ENCODE measurements at regions not wholly inside any gene's neighbourhood (a gene's known extent, or its start where the extent isn't known, plus 50 kb on each side); places are given as distances from the start of the nearest gene placed in this dataset.

- no peak for ATAC-seq (ENCODE audit: poor library complexity)
- intact Hi-C loops (cut with DNase I), result no loop called here
These were observed 176.3 kb upstream of the DSEL start for GRCh38 chr18:67692811-67693210.

GRCh38 chr18:67682516-67682915 lies 166.0 kb upstream of the DSEL start:
- DNase-seq, result no peak
- intact Hi-C loops (cut with DNase I), result no loop called here
- no peak for ATAC-seq (ENCODE audit: poor library complexity)

More at GRCh38 chr18:67692811-67693210, 176.3 kb upstream of the DSEL start:
- DNase-seq, result no peak

DNA sequence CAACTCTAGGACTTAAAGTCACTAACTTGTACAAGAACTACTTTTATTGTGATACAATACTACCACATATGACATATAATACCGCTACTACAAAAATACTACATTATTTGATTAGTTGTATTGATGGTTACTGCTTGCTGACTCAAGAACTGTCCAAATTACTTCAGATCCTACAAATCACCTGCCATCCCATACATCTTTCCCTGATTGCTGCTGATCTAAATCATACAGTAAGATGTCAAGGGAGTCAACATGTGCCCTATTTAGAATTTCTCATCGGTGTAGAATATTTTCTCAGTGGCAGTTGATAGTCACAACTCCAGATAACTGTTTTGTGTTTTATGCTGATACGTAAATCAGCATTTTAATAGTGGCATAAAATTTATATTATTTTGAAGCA lies 161.0 kb upstream of the DSEL start:
- no peak for ATAC-seq (ENCODE audit: poor library complexity)
- intact Hi-C loops (cut with DNase I), result no loop called here
- no peak for DNase-seq

DNA sequence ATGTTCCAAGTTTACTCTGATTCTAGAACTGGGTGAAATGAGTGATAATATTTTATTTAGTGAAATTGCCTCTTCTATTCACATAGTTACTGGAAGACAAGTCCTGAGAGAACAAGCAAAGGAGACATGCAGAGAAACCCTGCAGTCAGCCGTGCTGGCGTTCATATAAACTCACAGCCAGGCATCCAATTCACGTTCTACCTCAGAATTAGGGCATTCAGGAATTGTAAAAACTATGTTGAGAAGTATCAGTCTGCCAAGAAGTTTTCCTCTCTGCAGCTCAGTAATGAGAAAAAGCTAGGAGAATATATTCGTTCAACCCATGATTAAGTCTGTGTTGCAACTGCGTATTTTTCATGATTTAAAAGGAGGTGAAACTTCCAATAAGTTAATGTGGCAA lies 156.2 kb upstream of the DSEL start:
- no peak for ATAC-seq (ENCODE audit: poor library complexity)

DNA sequence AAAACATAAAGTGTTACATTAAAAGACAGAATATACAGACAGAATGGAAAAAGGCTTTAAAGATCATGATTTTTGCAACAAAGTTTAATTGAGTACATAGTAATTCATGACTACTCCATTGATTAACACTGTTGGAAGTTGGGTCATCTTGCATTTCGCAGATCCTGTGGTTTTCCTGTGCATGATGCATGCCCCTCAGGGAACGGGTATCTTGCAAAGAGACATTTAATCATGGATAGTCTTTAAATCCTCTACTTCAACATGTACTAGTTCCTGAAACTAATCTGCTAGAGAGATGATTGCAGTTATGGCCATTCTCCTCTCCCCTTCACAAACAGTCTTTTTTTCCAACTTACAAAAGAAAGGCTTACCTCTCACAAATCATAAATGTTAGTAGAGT lies 155.6 kb upstream of the DSEL start:
- ATAC-seq (ENCODE audit: poor library complexity) (no peak), DNase-seq (no peak)
- intact Hi-C loops (cut with DNase I), result no loop called here

More for the DNA sequence above, 156.2 kb upstream of the DSEL start:
- intact Hi-C loops (cut with DNase I), result no loop called here
- no peak for DNase-seq

GRCh38 chr18:67670024-67670543 lies 153.6 kb upstream of the DSEL start:
- ATAC-seq (ENCODE audit: poor library complexity) (no peak), DNase-seq (no peak)
- intact Hi-C loops (cut with DNase I), result no loop called here

- DNase-seq (no peak), ATAC-seq (ENCODE audit: poor library complexity) (no peak)
- intact Hi-C loops (cut with DNase I), result no loop called here
These were observed 148.7 kb upstream of the DSEL start for GRCh38 chr18:67665266-67665665.

DNA sequence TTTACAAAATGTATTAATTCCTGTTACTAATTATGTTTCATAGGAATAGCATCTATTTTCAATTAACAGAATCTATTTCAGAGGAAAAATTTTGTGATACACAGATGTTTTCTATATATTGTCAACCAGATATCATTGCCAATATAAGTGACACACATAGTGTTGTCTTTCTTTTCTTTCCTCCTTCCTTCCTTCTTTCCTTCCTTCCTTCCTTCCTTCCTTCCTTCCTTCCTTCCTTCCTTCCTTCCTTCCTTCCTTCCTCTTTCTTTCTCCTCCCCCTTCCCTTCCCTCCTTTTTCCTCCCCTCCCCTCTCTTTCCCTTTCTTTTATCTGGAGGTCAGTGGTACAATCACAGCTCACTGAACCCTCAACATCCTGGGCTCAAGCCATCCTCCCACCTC lies 146.5 kb upstream of the DSEL start:
- ATAC-seq (ENCODE audit: poor library complexity) (no peak), DNase-seq (no peak)
- intact Hi-C loops (cut with DNase I), result no loop called here

- DNase-seq (no peak), ATAC-seq (ENCODE audit: poor library complexity) (no peak)
- intact Hi-C loops (cut with DNase I), result no loop called here
These were observed 145.0 kb upstream of the DSEL start for GRCh38 chr18:67661555-67661954.

DNA sequence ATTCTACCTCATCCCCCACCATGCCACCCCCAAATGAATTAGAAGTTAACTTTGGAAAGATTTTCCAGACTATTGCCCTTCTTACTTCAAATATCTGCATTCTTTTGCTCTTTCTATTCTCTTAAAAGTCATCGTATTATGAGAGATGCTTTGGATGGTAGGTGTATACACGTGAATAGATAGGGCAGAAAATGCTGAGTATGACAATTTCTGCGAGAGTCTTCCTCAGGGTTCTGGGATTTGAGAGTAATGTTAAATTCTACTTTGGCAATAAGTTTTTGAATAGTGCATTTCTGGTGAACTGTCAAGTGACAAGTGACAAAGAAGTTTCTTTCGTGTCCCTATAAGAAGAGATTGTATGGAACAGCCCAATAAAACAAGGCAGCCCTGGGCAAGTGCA lies 137.6 kb upstream of the DSEL start:
- intact Hi-C loops (cut with DNase I), result no loop called here
- ATAC-seq (ENCODE audit: poor library complexity) (no peak), DNase-seq (no peak)

GRCh38 chr18:67652288-67652687 lies 135.8 kb upstream of the DSEL start:
- ATAC-seq (ENCODE audit: poor library complexity) (no peak), DNase-seq (no peak)
- intact Hi-C loops (cut with DNase I), result no loop called here

- DNase-seq, result no peak
- intact Hi-C loops (cut with DNase I), result no loop called here
- peak; percentile 65 for ATAC-seq (ENCODE audit: poor library complexity)
These were observed 134.9 kb upstream of the DSEL start for GRCh38 chr18:67651438-67651837.

GRCh38 chr18:67650686-67651385 lies 134.3 kb upstream of the DSEL start:
- intact Hi-C loops (cut with DNase I), result no loop called here
- DNase-seq (no peak), ATAC-seq (ENCODE audit: poor library complexity) (no peak)

GRCh38 chr18:67646890-67647289 lies 130.4 kb upstream of the DSEL start:
- intact Hi-C loops (cut with DNase I), result no loop called here
- DNase-seq (no peak), ATAC-seq (ENCODE audit: poor library complexity) (no peak)

DNA sequence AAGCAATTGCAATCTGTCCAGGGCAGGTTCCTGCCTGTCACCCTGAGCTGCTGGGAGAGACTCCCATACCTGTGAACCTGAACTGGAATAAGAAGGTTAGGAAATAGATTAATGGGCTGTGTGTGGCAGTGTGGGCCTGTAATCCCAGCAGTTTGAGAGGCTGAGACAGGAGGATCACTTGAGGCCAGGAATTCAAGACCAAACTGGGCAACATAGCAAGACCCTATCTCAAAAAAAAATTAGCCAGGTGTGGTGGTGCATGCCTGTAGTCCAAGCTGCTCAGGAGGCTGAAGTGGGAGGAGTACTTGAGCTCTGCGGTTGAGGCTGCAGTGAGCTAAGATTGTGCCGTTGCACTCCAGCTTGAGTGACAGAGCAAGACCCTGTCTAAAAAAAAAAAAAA lies 127.7 kb upstream of the DSEL start:
- intact Hi-C loops (cut with DNase I), result no loop called here
- ATAC-seq (ENCODE audit: poor library complexity) (no peak), DNase-seq (no peak)

DNA sequence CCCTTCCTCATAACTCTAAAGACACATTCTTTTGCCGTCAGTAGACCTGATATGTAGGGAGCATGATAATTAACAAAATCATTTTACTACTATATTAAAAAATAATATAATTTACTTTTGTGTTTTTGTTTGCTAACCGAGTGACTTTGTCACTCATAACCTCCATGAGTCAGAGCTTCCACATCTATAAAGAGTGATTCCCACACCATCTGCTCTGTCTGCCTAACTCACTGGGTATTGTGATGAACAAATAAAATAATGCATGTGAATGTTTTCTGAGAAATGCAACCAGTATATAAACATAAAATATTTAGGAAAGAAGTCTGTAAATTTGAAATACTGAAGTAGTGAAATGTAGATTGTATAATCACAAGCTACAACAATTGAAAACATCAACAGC lies 123.4 kb upstream of the DSEL start:
- ATAC-seq (ENCODE audit: poor library complexity), result no peak
- no peak for DNase-seq
- intact Hi-C loops (cut with DNase I), result no loop called here

DNA sequence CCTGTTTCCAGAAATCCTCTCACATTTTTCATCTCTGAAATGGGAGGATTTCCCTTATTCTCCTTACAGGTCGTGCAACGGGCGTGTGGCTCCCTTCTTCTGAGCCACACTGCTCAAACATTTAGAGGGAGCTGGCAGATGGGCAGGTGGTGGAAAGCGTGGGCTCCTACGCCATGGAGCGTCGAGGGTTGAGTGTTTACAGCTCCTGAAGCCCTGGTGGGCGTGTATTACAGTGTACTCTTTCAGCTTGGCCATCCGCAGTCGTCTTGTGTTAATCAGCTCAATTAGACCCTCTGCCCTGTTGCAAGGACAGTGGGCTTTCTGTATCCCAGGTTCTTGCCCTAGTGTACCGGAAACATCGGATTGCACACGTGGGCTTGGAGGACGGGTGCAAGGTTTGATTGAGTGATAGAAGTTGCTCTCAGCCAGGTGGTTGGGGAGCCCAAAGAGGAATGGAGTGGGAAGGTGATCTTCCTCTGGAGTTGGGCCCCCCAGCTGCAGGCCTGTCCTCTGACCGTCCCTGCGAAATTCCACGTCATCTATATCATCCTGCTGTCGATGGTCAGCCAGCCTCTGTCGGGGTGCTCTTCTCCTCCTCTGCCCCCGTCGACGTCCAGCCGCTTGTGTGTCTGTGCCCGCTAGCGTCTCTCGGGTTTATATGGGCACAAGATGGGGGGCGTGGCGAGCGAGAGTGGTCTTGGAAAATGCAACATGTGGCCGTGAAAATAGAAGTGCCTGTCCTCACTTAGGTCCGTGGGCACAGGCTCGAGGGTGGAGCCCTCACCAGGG lies 120.3 kb upstream of the DSEL start:
- no peak for DNase-seq
- intact Hi-C loops (cut with DNase I), result no loop called here
- ATAC-seq (ENCODE audit: poor library complexity), result no peak

- DNase-seq, result no peak
- ATAC-seq (ENCODE audit: poor library complexity), result no peak
- intact Hi-C loops (cut with DNase I), result no loop called here
These were observed 118.3 kb upstream of the DSEL start for GRCh38 chr18:67634631-67635338.

- ATAC-seq (ENCODE audit: poor library complexity) (no peak), DNase-seq (no peak)
- intact Hi-C loops (cut with DNase I), result no loop called here
These were observed 117.4 kb upstream of the DSEL start for GRCh38 chr18:67633939-67634338.

DNA sequence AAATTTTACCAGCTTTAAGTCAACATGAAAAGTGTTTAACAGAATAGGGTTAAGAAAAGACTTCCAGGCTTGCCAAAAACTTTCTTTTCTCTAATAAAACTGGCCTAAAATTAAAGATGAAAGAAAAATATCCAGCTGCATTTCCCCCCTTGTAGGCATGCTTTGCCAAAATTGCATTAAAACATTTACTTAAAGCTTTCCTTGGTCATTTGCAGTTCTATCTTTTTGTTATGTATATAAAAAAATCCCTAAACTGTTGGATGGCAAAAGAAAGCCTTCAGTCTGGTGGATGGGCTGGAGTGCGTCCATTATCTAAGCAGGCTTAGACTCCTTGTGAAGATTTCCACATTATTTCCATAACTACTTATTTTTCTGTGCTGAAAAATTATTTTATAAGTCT lies 105.4 kb upstream of the DSEL start:
- ATAC-seq (ENCODE audit: poor library complexity) (no peak), DNase-seq (no peak)
- intact Hi-C loops (cut with DNase I), result no loop called here
